Kidney tubule cell (primary cell): ENCODE measurements at regions not wholly inside any gene's neighbourhood (a gene's known extent, or its start where the extent isn't known, plus 50 kb on each side); places are given as distances from the start of the nearest gene placed in this dataset.

Source experiments
- DNase-seq: peaks from one replicate; pipeline ENCODE4 v3.0.0-alpha.2; 2018; ENCODE audit warnings: low spot score

GRCh38 chr18:2312440-2312839 is 258.9 kb downstream of the METTL4 start:
- DNase-seq = no peak

GRCh38 chr18:2313332-2313731 is 258.0 kb downstream of the METTL4 start:
- no peak for DNase-seq

GRCh38 chr18:2316082-2316750 is 255.1 kb downstream of the METTL4 start:
- DNase-seq = no peak

GRCh38 chr18:2316751-2317696 is 254.3 kb downstream of the METTL4 start:
- DNase-seq = peak; percentile 10

- DNase-seq = no peak
Measured at GRCh38 chr18:2324459-2324858, 246.8 kb downstream of the METTL4 start.

- DNase-seq = peak; percentile 35
Measured at GRCh38 chr18:2325308-2325849, 245.9 kb downstream of the METTL4 start.

- no peak for DNase-seq
Measured at GRCh38 chr18:2325933-2326332, 245.4 kb downstream of the METTL4 start.

GRCh38 chr18:2326999-2327398 is 244.3 kb downstream of the METTL4 start:
- no peak for DNase-seq

GRCh38 chr18:2330764-2331163 is 240.5 kb downstream of the METTL4 start:
- no peak for DNase-seq

- no peak for DNase-seq
Measured at GRCh38 chr18:2331491-2331890, 239.8 kb downstream of the METTL4 start.

GRCh38 chr18:2336690-2337392 is 234.5 kb downstream of the METTL4 start:
- no peak for DNase-seq

- peak; percentile 36 for DNase-seq
Measured at GRCh38 chr18:2337552-2338141, 233.7 kb downstream of the METTL4 start.

- DNase-seq = no peak
Measured at GRCh38 chr18:2338601-2339000, 232.7 kb downstream of the METTL4 start.

- DNase-seq = no peak
Measured at GRCh38 chr18:2340335-2340734, 231.0 kb downstream of the METTL4 start.

- no peak for DNase-seq
Measured at GRCh38 chr18:2348003-2348402, 223.3 kb downstream of the METTL4 start.

- DNase-seq = no peak
Measured at GRCh38 chr18:2351126-2351850, 220.0 kb downstream of the METTL4 start.

- no peak for DNase-seq
Measured at GRCh38 chr18:2354292-2354691, 217.0 kb downstream of the METTL4 start.

GRCh38 chr18:2356906-2357305 is 214.4 kb downstream of the METTL4 start:
- no peak for DNase-seq

- no peak for DNase-seq
Measured at GRCh38 chr18:2360861-2361260, 210.4 kb downstream of the METTL4 start.

- DNase-seq = peak; percentile 52
Measured at GRCh38 chr18:2368102-2368501, 203.2 kb downstream of the METTL4 start.

GRCh38 chr18:2376707-2377106 is 194.6 kb downstream of the METTL4 start:
- no peak for DNase-seq
